KMS-11 (cell line): ENCODE measurements at regions not wholly inside any gene's neighbourhood (a gene's known extent, or its start where the extent isn't known, plus 50 kb on each side); places are given as distances from the start of the nearest gene placed in this dataset.

Experiments used
- H2AFZ ChIP-seq: fragments of 200-600 bp; sonication (generic); 2 replicates; pipeline ENCODE4 v1.6.1; 2016; ENCODE audit warnings: antibody characterized with exemption, mixed run types, low read depth
- H3K27ac ChIP-seq: fragments of 200-600 bp; sonication (generic); 2 replicates; pipeline ENCODE4 v1.6.1; 2016; ENCODE audit warnings: mild to moderate bottlenecking, mixed run types
- H3K27me3 ChIP-seq: fragments of 200-600 bp; sonication (generic); 2 replicates; pipeline ENCODE4 v1.6.1; 2017; ENCODE audit warnings: mild to moderate bottlenecking, low read depth, mixed run types, moderate library complexity; ENCODE audit not compliant: insufficient read depth
- H3K36me3 ChIP-seq: fragments of 200-600 bp; sonication (generic); 2 replicates; pipeline ENCODE4 v1.6.1; 2017; ENCODE audit warnings: mild to moderate bottlenecking, mixed run types; ENCODE audit not compliant: insufficient read depth
- H3K4me1 ChIP-seq: fragments of 200-600 bp; sonication (generic); 2 replicates; pipeline ENCODE4 v1.6.1; 2016; ENCODE audit warnings: mild to moderate bottlenecking, low read depth, mixed run types; ENCODE audit not compliant: poor library complexity, severe bottlenecking
- H3K4me2 ChIP-seq: fragments of 200-600 bp; sonication (generic); 2 replicates; pipeline ENCODE4 v1.7.0; 2016; ENCODE audit warnings: mild to moderate bottlenecking, mixed run types
- H3K4me3 ChIP-seq: fragments of 200-600 bp; sonication (generic); IDR thresholded peaks from 2 replicates; pipeline ENCODE4 v1.6.1; 2017; ENCODE audit warnings: low read depth, low read length, mixed read lengths; ENCODE audit not compliant: insufficient read depth
- H3K79me2 ChIP-seq: fragments of 200-600 bp; sonication (generic); 2 replicates; pipeline ENCODE4 v1.6.1; 2016; ENCODE audit warnings: low read depth, mixed run types; ENCODE audit not compliant: insufficient read depth
- H3K9ac ChIP-seq: fragments of 200-600 bp; sonication (generic); 2 replicates; pipeline ENCODE4 v1.6.1; 2016; ENCODE audit warnings: mild to moderate bottlenecking, mixed run types
- H4K20me1 ChIP-seq: fragments of 200-600 bp; sonication (generic); 2 replicates; pipeline ENCODE4 v1.6.1; 2016; ENCODE audit warnings: mild to moderate bottlenecking, mixed run types; ENCODE audit not compliant: insufficient read depth
- CTCF ChIP-seq: fragments of 200-600 bp; sonication (generic); conservative IDR thresholded peaks from 2 replicates; pipeline ENCODE4 v1.6.1; 2017; ENCODE audit warnings: low read depth, mild to moderate bottlenecking, antibody characterized with exemption, low read length, moderate library complexity, mixed read lengths

- H4K20me1 ChIP-seq: no peaks in the 10 kb centered on the region
- no peaks in the 10 kb centered on the region for H3K36me3 ChIP-seq
- H2AFZ ChIP-seq: no peak overlapping the region
- H3K27ac ChIP-seq: no peak overlapping the region
- no peaks in the 10 kb centered on the region for H3K4me1 ChIP-seq
- no peaks in the 10 kb centered on the region for H3K79me2 ChIP-seq
- H3K4me2 ChIP-seq: no peak overlapping the region
- no peak overlapping the region for H3K4me3 ChIP-seq
- TF ChIP-seq CTCF: no peak
- no peak overlapping the region for H3K9ac ChIP-seq
- H3K27me3 ChIP-seq: no peaks in the 10 kb centered on the region
Measured at GRCh38 chr4:19177616-19178015, 1074.1 kb upstream of the SLIT2 start.

GRCh38 chr4:19171832-19172231, 1079.9 kb upstream of the SLIT2 start:
- TF ChIP-seq CTCF: no peak

GRCh38 chr4:19167311-19167710, 1084.4 kb upstream of the SLIT2 start:
- Histone ChIP-seq H2AFZ (no peak overlapping the region), H3K4me1 (no peaks in the 10 kb centered on the region), H3K79me2 (no peaks in the 10 kb centered on the region), H3K9ac (no peak overlapping the region), H3K36me3 (no peaks in the 10 kb centered on the region), H4K20me1 (no peaks in the 10 kb centered on the region), H3K27ac (no peak overlapping the region), H3K27me3 (no peaks in the 10 kb centered on the region), H3K4me3 (no peak overlapping the region), H3K4me2 (no peak overlapping the region)
- no peak for TF ChIP-seq CTCF

More at GRCh38 chr4:19171832-19172231, 1079.9 kb upstream of the SLIT2 start:
- no peaks in the 10 kb centered on the region for H3K4me1 ChIP-seq
- no peaks in the 10 kb centered on the region for H4K20me1 ChIP-seq
- H3K4me3 ChIP-seq: no peak overlapping the region
- H3K79me2 ChIP-seq: no peaks in the 10 kb centered on the region
- no peaks in the 10 kb centered on the region for H3K27me3 ChIP-seq
- H3K36me3 ChIP-seq: no peaks in the 10 kb centered on the region
- H3K4me2 ChIP-seq: no peak overlapping the region
- H3K9ac ChIP-seq: no peak overlapping the region
- H2AFZ ChIP-seq: no peak overlapping the region
- no peak overlapping the region for H3K27ac ChIP-seq

GRCh38 chr4:19164334-19164733, 1087.4 kb upstream of the SLIT2 start:
- Histone ChIP-seq H3K4me2 (no peak overlapping the region), H3K79me2 (no peaks in the 10 kb centered on the region), H2AFZ (no peak overlapping the region), H3K4me3 (no peak overlapping the region), H3K36me3 (no peaks in the 10 kb centered on the region), H4K20me1 (no peaks in the 10 kb centered on the region), H3K27me3 (no peaks in the 10 kb centered on the region), H3K9ac (no peak overlapping the region), H3K27ac (no peak overlapping the region), H3K4me1 (peaks cover under 1% of the 10 kb centered on the region)
- no peak for TF ChIP-seq CTCF
